ENCODE measurements at regions not wholly inside any gene's neighbourhood (a gene's known extent, or its start where the extent isn't known, plus 50 kb on each side); places are given as distances from the start of the nearest gene placed in this dataset.
"Not testable (repeated sequence)": the region's sequence is repeated elsewhere in the genome, so short reads cannot be mapped to it uniquely, and the experiment has no call there.

DNA sequence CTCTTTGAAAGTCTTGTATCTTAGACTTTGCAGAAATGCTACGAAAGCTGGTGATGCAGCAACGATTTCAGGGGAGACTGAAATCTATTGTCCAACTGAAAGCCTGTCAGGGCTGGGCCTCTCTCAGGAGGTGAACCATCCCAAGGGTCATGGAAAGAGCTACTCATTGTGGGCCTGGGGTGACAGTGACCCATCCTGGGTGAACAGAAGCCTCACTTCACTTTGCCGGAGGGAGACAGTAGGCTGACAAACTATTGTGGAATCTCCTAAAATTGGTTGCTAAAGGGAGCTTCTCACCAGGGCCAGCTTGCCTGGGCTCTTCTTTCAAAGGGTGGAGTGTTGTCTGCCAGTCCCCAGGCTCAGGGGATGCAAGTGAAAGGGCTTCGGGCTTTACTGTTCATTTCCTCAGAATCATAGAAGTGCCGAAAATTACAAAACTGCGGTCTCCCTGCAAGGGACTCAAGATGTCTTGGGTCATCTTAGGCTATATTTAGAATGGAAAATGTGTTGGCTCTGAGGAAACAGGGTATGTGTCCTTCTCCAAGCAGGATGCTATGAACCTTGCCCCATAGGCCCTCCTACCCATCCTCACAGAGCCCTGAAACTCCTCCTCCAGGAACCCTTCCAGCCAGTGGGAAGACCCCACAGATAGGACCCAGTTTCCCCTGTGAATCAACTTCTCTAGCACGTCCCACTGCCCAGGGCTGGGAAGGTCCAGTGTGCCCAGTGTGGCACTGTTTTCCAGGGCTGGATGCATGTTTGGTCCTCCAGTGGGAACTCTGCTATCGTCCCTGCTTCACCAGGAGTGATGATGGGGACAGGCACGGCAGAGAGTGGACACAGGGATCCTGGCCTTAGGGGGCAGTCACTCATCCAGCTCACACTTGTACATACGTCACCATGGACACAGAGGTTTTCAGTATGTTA lies 173.4 kb upstream of the PLGLB2 start:
- TF ChIP-seq, protein P1, sequence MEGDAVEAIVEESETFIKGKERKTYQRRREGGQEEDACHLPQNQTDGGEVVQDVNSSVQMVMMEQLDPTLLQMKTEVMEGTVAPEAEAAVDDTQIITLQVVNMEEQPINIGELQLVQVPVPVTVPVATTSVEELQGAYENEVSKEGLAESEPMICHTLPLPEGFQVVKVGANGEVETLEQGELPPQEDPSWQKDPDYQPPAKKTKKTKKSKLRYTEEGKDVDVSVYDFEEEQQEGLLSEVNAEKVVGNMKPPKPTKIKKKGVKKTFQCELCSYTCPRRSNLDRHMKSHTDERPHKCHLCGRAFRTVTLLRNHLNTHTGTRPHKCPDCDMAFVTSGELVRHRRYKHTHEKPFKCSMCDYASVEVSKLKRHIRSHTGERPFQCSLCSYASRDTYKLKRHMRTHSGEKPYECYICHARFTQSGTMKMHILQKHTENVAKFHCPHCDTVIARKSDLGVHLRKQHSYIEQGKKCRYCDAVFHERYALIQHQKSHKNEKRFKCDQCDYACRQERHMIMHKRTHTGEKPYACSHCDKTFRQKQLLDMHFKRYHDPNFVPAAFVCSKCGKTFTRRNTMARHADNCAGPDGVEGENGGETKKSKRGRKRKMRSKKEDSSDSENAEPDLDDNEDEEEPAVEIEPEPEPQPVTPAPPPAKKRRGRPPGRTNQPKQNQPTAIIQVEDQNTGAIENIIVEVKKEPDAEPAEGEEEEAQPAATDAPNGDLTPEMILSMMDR (IDR thresholded peaks at IDR 0.05; ENCODE audit: insufficient read depth, low read length): not testable (repeated sequence)
- not testable (repeated sequence) for TF ChIP-seq GABPA, POLR2AphosphoS5 (IDR thresholded peaks at IDR 0.05; ENCODE audit: low read depth)
- TF ChIP-seq, protein P2, sequence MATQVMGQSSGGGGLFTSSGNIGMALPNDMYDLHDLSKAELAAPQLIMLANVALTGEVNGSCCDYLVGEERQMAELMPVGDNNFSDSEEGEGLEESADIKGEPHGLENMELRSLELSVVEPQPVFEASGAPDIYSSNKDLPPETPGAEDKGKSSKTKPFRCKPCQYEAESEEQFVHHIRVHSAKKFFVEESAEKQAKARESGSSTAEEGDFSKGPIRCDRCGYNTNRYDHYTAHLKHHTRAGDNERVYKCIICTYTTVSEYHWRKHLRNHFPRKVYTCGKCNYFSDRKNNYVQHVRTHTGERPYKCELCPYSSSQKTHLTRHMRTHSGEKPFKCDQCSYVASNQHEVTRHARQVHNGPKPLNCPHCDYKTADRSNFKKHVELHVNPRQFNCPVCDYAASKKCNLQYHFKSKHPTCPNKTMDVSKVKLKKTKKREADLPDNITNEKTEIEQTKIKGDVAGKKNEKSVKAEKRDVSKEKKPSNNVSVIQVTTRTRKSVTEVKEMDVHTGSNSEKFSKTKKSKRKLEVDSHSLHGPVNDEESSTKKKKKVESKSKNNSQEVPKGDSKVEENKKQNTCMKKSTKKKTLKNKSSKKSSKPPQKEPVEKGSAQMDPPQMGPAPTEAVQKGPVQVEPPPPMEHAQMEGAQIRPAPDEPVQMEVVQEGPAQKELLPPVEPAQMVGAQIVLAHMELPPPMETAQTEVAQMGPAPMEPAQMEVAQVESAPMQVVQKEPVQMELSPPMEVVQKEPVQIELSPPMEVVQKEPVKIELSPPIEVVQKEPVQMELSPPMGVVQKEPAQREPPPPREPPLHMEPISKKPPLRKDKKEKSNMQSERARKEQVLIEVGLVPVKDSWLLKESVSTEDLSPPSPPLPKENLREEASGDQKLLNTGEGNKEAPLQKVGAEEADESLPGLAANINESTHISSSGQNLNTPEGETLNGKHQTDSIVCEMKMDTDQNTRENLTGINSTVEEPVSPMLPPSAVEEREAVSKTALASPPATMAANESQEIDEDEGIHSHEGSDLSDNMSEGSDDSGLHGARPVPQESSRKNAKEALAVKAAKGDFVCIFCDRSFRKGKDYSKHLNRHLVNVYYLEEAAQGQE (IDR thresholded peaks at IDR 0.05; ENCODE audit: insufficient replicate concordance, low read depth): not testable (repeated sequence)
